GM23248 (cell line): ENCODE measurements at regions not wholly inside any gene's neighbourhood (a gene's known extent, or its start where the extent isn't known, plus 50 kb on each side); places are given as distances from the start of the nearest gene placed in this dataset.
"Not testable (repeated sequence)": the region's sequence is repeated elsewhere in the genome, so short reads cannot be mapped to it uniquely, and the experiment has no call there.

Source experiments
- DNase-seq: peaks from one replicate; pipeline ENCODE4 v3.0.0-alpha.2; 2015
- H2AFZ ChIP-seq: fragments of 200-600 bp; sonication (generic); 2 replicates; pipeline ENCODE4 v1.6.1; 2016; ENCODE audit warnings: antibody characterized with exemption
- H3F3A ChIP-seq: fragments of 200-600 bp; sonication (generic); 2 replicates; pipeline ENCODE4 v1.6.1; 2016; ENCODE audit warnings: mild to moderate bottlenecking, antibody characterized with exemption, mixed run types; ENCODE audit not compliant: insufficient read depth
- H3K27ac ChIP-seq: fragments of 200-600 bp; sonication (generic); 2 replicates; pipeline ENCODE4 v1.5.1; 2016; ENCODE audit warnings: mild to moderate bottlenecking
- H3K27me3 ChIP-seq: fragments of 200-600 bp; sonication (generic); replicated peaks from 2 replicates; pipeline ENCODE4 v1.6.1; 2016; ENCODE audit warnings: mild to moderate bottlenecking; ENCODE audit not compliant: insufficient read depth
- H3K36me3 ChIP-seq: fragments of 200-600 bp; sonication (generic); 2 replicates; pipeline ENCODE4 v1.6.1; 2016; ENCODE audit warnings: low read depth, mild to moderate bottlenecking
- H3K4me1 ChIP-seq: fragments of 200-600 bp; sonication (generic); 2 replicates; pipeline ENCODE4 v1.6.1; 2016; ENCODE audit warnings: mild to moderate bottlenecking; ENCODE audit not compliant: insufficient read depth
- H3K4me2 ChIP-seq: fragments of 200-600 bp; sonication (generic); one replicate; pipeline ENCODE4 v1.6.1; 2016; ENCODE audit warnings: mild to moderate bottlenecking; ENCODE audit not compliant: unreplicated experiment
- H3K4me3 ChIP-seq: fragments of 200-600 bp; sonication (generic); 2 replicates; pipeline ENCODE4 v1.5.1; 2016; ENCODE audit warnings: mild to moderate bottlenecking
- H3K79me2 ChIP-seq: fragments of 200-600 bp; sonication (generic); 2 replicates; pipeline ENCODE4 v1.6.1; 2016; ENCODE audit warnings: mild to moderate bottlenecking; ENCODE audit not compliant: insufficient read depth
- H3K9ac ChIP-seq: fragments of 200-600 bp; sonication (generic); 2 replicates; pipeline ENCODE4 v1.6.1; 2016; ENCODE audit warnings: mild to moderate bottlenecking
- H3K9me2 ChIP-seq: fragments of 200-600 bp; sonication (generic); 2 replicates; pipeline ENCODE4 v1.6.1; 2016; ENCODE audit warnings: mixed run types, mild to moderate bottlenecking, moderate library complexity; ENCODE audit not compliant: insufficient read depth
- H3K9me3 ChIP-seq: fragments of 200-600 bp; sonication (generic); one replicate; pipeline ENCODE4 v1.6.1; 2017; ENCODE audit warnings: low read depth
- H4K20me1 ChIP-seq: fragments of 200-600 bp; sonication (generic); 2 replicates; pipeline ENCODE4 v1.6.0; 2016; ENCODE audit not compliant: insufficient read depth
- EZH2 ChIP-seq: fragments of 200-600 bp; sonication (generic); IDR thresholded peaks from 2 replicates; pipeline ENCODE4 v1.6.1; 2018; ENCODE audit warnings: antibody characterized with exemption, mild to moderate bottlenecking; ENCODE audit not compliant: insufficient read depth, poor library complexity, severe bottlenecking
- EZH2phosphoT487 ChIP-seq: fragments of 200-600 bp; sonication (generic); IDR thresholded peaks from 2 replicates; pipeline ENCODE4 v1.6.1; 2018; ENCODE audit warnings: antibody characterized with exemption, moderate library complexity, mild to moderate bottlenecking, low read depth; ENCODE audit not compliant: insufficient read depth
- WGBS, 2 experiments: methylation state at CpG; one replicate each; pipeline ENCODE4 v1.1.6; 2015 to 2017; ENCODE audit warnings: low lambda C conversion rate in 2 of 2, low coverage in 1 of 2; ENCODE audit errors: missing lambda C conversion rate in 2 of 2; 5-methylcytosine and 5-hydroxymethylcytosine counted together
- in situ Hi-C: fragments of 300-500 bp; cut with MboI; formaldehyde crosslinking; loops from 2 replicates; pipeline ENCODE4 v1.15.0; 2020

- Histone ChIP-seq H3K36me3 (no peaks in the 10 kb centered on the region), H3K4me2 (no peak overlapping the region), H3K9me2 (no peaks in the 10 kb centered on the region), H3K4me1 (no peaks in the 10 kb centered on the region), H3K9ac (no peak overlapping the region), H4K20me1 (no peaks in the 10 kb centered on the region), H3K27ac (no peak overlapping the region), H3K9me3 (no peaks in the 10 kb centered on the region), H2AFZ (no peak overlapping the region), H3F3A (no peaks in the 10 kb centered on the region), H3K79me2 (no peaks in the 10 kb centered on the region), H3K4me3 (no peak overlapping the region), H3K27me3 (no peaks in the 10 kb centered on the region)
- no peak for TF ChIP-seq EZH2phosphoT487
- no peak for TF ChIP-seq EZH2
- WGBS, 2 experiments = 16 to 18% methylated on average over 2 of the region's 2 CpGs
- in situ Hi-C loops = no loop called here
- no peak for DNase-seq
Observed at GRCh38 chr13:70520275-70521036, 412.2 kb upstream of the KLHL1 start.

DNA sequence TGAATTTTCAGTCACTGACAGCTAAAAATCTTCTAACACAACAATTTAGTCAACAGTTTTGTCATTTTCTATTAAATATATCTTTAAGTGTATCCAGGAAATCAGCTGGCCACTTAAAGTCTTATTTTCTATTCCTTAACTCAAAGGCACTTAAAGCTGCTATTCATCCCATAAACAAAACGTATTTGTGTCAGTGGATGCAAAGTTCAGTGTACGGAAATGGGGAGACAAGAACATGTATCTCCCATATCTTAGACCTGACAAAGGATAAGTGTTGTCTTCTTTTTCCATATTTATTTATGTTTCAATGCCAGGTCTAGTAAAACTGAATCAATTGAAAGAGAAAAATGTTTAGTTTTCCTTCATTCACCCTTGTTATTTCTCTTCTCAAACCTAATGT lies 409.8 kb upstream of the KLHL1 start:
- WGBS, 2 experiments = 14% methylated on average over 2 of the region's 2 CpGs

DNA sequence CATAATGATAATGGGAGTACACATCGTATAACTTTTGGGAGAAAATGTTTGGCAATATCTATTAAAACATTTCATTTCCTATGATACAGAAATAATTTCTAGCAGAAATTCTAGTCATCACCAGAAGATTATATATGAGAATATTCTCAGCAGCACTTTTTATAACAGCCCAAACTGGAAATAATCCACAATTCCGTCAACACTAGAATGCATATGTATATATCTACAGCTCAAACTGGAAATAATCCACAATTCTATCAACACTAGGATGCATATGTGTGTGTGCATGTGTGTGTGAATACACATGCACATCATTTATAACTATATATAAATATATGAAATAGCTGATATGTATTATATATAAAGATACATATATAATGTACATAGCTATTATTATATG lies 408.0 kb upstream of the KLHL1 start:
- H3K9me3 ChIP-seq = no peaks in the 10 kb centered on the region
- TF ChIP-seq EZH2 = no peak
- no peak for TF ChIP-seq EZH2phosphoT487
- in situ Hi-C loops = no loop called here

More for the DNA sequence above, 409.8 kb upstream of the KLHL1 start:
- no peaks in the 10 kb centered on the region for H4K20me1 ChIP-seq
- no peaks in the 10 kb centered on the region for H3K36me3 ChIP-seq
- H3K27me3 ChIP-seq = no peaks in the 10 kb centered on the region
- H3K79me2 ChIP-seq = no peaks in the 10 kb centered on the region
- H2AFZ ChIP-seq = no peak overlapping the region
- H3K4me1 ChIP-seq = no peaks in the 10 kb centered on the region
- no peaks in the 10 kb centered on the region for H3F3A ChIP-seq
- H3K9ac ChIP-seq = no peak overlapping the region
- no peak for DNase-seq
- H3K4me2 ChIP-seq = no peak overlapping the region
- H3K4me3 ChIP-seq = no peak overlapping the region
- TF ChIP-seq EZH2phosphoT487 (no peak), EZH2 (no peak)
- H3K9me3 ChIP-seq = no peaks in the 10 kb centered on the region
- no peak overlapping the region for H3K27ac ChIP-seq
- in situ Hi-C loops = no loop called here
- H3K9me2 ChIP-seq = no peaks in the 10 kb centered on the region

DNA sequence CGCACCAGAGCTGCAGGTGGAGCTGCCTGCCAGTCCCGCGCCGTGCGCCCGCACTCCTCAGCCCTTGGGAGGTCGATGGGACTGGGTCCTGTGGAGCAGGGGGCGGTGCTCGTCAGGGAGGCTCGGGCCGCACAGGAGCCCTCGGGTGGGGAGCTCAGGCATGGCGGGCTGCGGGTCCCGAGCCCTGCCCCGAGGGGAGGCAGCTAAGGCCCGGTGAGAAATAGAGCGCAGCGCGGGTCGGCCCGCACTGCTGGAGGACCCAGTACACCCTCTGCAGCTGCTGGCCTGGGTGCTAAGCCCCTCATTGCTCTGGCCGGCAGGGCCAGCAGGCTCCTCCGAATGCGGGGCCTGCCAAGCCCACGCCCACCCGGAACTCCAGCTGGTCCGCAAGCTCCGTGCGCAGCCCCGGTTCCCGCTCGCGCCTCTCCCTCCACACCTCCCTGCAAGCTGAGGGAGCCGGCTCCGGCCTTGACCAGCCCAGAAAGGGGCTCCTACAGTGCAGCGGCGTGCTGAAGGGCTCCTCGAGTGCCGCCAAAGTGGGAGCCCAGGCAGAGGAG lies 403.7 kb upstream of the KLHL1 start:
- H2AFZ ChIP-seq, H3K9me2 ChIP-seq, H3F3A ChIP-seq, H3K27me3 ChIP-seq, H3K36me3 ChIP-seq, H3K4me1 ChIP-seq, in situ Hi-C loops, H3K9me3 ChIP-seq, H4K20me1 ChIP-seq, H3K27ac ChIP-seq, DNase-seq, H3K9ac ChIP-seq, H3K4me2 ChIP-seq, H3K79me2 ChIP-seq, H3K4me3 ChIP-seq: not testable (repeated sequence)
- 74 to 76% methylated on average over 19 to 39 of the region's 40 CpGs for WGBS, 2 experiments

More for the DNA sequence above, 408.0 kb upstream of the KLHL1 start:
- Histone ChIP-seq H3K36me3 (no peaks in the 10 kb centered on the region), H3K4me3 (no peak overlapping the region), H3K4me2 (no peak overlapping the region), H3K27ac (no peak overlapping the region), H2AFZ (no peak overlapping the region), H3K79me2 (no peaks in the 10 kb centered on the region), H3K9me2 (no peaks in the 10 kb centered on the region), H3K9ac (no peak overlapping the region), H4K20me1 (no peaks in the 10 kb centered on the region), H3K4me1 (no peaks in the 10 kb centered on the region), H3F3A (no peaks in the 10 kb centered on the region), H3K27me3 (no peaks in the 10 kb centered on the region)
- no peak for DNase-seq
- WGBS, 2 experiments = 0 to 1% methylated on average over 2 of the region's 2 CpGs
